Lower leg skin (tissue), 4 donors: ENCODE measurements at regions not wholly inside any gene's neighbourhood (a gene's known extent, or its start where the extent isn't known, plus 50 kb on each side); places are given as distances from the start of the nearest gene placed in this dataset.

Source experiments
- DNase-seq, 2 donors: peaks; one replicate each; pipeline ENCODE4 v3.0.0-alpha.2; 2019; ENCODE audit warnings: low spot score in 2 of 2
- H3K4me3 ChIP-seq: fragments of 200-600 bp; sonication (generic); 2 replicates; pipeline ENCODE4 v1.5.1; 2017; ENCODE audit warnings: mild to moderate bottlenecking, low read depth; ENCODE audit not compliant: poor library complexity, severe bottlenecking
- CTCF ChIP-seq, 3 donors: fragments of 450-650 bp; IDR thresholded peaks; one replicate each; pipeline ENCODE4 v1.5.1; 2016; ENCODE audit warnings: antibody characterized with exemption in 3 of 3, mild to moderate bottlenecking in 3 of 3, moderate library complexity in 2 of 3
- POLR2A ChIP-seq, 2 donors: fragments of 450-650 bp; IDR thresholded peaks; one replicate each; pipeline ENCODE4 v1.6.1; 2016 to 2017; ENCODE audit warnings: antibody characterized with exemption in 2 of 2, mild to moderate bottlenecking in 1 of 2, moderate library complexity in 1 of 2
- WGBS, 2 donors: methylation state at CpG; one replicate each; pipeline ENCODE4 v1.1.5; 2018; 5-methylcytosine and 5-hydroxymethylcytosine counted together
- intact Hi-C: fragments of 100-400 bp; cut with DNase I; formaldehyde crosslinking; loops from one replicate; pipeline ENCODE4 v1.15.0; 2023; ENCODE audit warnings: low total_unique reads

GRCh38 chr12:3933819-3934192 is 60.6 kb upstream of the PARP11 start:
- TF ChIP-seq CTCF (IDR thresholded peaks at IDR 0.05), result no peak
- no peak for TF ChIP-seq POLR2A (IDR thresholded peaks at IDR 0.05)
- WGBS, 2 donors, result 64 to 82% methylated on average over 1 of the region's 1 CpG
- no peak overlapping the region for H3K4me3 ChIP-seq
- DNase-seq, result no peak
- intact Hi-C loops, result no loop called here

- TF ChIP-seq POLR2A (IDR thresholded peaks at IDR 0.05) (no peak), CTCF (IDR thresholded peaks at IDR 0.05) (no peak)
- intact Hi-C loops, result no loop called here
- DNase-seq, result no peak
- 78 to 86% methylated on average over 9 of the region's 9 CpGs for WGBS, 2 donors
- no peak overlapping the region for H3K4me3 ChIP-seq
Measured at GRCh38 chr12:3933074-3933818, 60.0 kb upstream of the PARP11 start.

GRCh38 chr12:3931776-3932175 is 58.6 kb upstream of the PARP11 start:
- intact Hi-C loops, result no loop called here
- 17 to 32% methylated on average over 5 of the region's 5 CpGs for WGBS, 2 donors
- no peak for DNase-seq
- no peak for TF ChIP-seq CTCF (IDR thresholded peaks at IDR 0.05)
- TF ChIP-seq POLR2A (IDR thresholded peaks at IDR 0.05), result no peak
- H3K4me3 ChIP-seq, result no peak overlapping the region

GRCh38 chr12:3931206-3931605 is 58.0 kb upstream of the PARP11 start:
- TF ChIP-seq POLR2A (IDR thresholded peaks at IDR 0.05) (no peak), CTCF (IDR thresholded peaks at IDR 0.05) (no peak)
- intact Hi-C loops, result no loop called here
- no peak for DNase-seq
- no peak overlapping the region for H3K4me3 ChIP-seq
- 47 to 56% methylated on average over 4 of the region's 4 CpGs for WGBS, 2 donors

- H3K4me3 ChIP-seq, result no peak overlapping the region
- 79 to 89% methylated on average over 10 of the region's 10 CpGs for WGBS, 2 donors
- no peak for TF ChIP-seq CTCF (IDR thresholded peaks at IDR 0.05)
- TF ChIP-seq POLR2A (IDR thresholded peaks at IDR 0.05), result no peak
- DNase-seq, result no peak
- intact Hi-C loops, result no loop called here
Measured at GRCh38 chr12:3929875-3930615, 56.8 kb upstream of the PARP11 start.
